IMR-90 (cell line): ENCODE measurements at regions not wholly inside any gene's neighbourhood (a gene's known extent, or its start where the extent isn't known, plus 50 kb on each side); places are given as distances from the start of the nearest gene placed in this dataset.

Source experiments
- ATAC-seq: fragments of 200-7000 bp; cut with Tn5 transposase; 2 replicates; pipeline ENCODE4 v1.9.1; 2020; ENCODE audit warnings: low read depth, mild to moderate bottlenecking, moderate library complexity
- BruUV-seq: library from RNA; stranded (reverse); fragments of 400-500 nt; replicated peaks from 2 replicates; lab custom pipeline; 2021; lab: Mats Ljungman, UMichigan
- CTCF ChIA-PET: fragments of 300-600 bp; formaldehyde crosslinking; extraction: SDS; loops from one replicate; lab custom pipeline; 2021; ENCODE audit warnings: antibody characterized with exemption; lab: Yijun Ruan, JAX
- POLR2A ChIA-PET: fragments of 300-600 bp; sonication (Branson Sonifier 250); formaldehyde crosslinking; loops from one replicate; lab custom pipeline; 2022; ENCODE audit warnings: antibody characterized with exemption; ENCODE audit not compliant: unreplicated experiment; lab: Charles Lee
- DNase-seq: peaks from one replicate; pipeline ENCODE4 v3.0.0; 2013
- H2AFZ ChIP-seq: replicated peaks from 2 replicates; pipeline ENCODE3; 2013; ENCODE audit warnings: low read length, mild to moderate bottlenecking; ENCODE audit not compliant: poor library complexity
- H2AK5ac ChIP-seq: 2 replicates; pipeline ENCODE4 v1.6.1; 2013; ENCODE audit warnings: low read depth, low read length, inconsistent platforms
- H2AK9ac ChIP-seq: replicated peaks from 2 replicates; pipeline ENCODE3; 2013; ENCODE audit warnings: mild to moderate bottlenecking, low read depth, low read length, moderate library complexity; ENCODE audit not compliant: poor library complexity
- H2BK120ac ChIP-seq: 2 replicates; pipeline ENCODE4 v1.6.1; 2013; ENCODE audit warnings: low read depth, low read length, inconsistent platforms
- H2BK15ac ChIP-seq: 3 replicates; pipeline ENCODE4 v1.6.1; 2013; ENCODE audit warnings: low read depth, low read length, inconsistent platforms
- H2BK20ac ChIP-seq: 2 replicates; pipeline ENCODE4 v1.6.1; 2013; ENCODE audit warnings: low read depth, mild to moderate bottlenecking, inconsistent platforms, low read length, moderate library complexity
- H2BK5ac ChIP-seq: 2 replicates; pipeline ENCODE4 v1.6.1; 2013; ENCODE audit warnings: mild to moderate bottlenecking, low read depth, low read length, inconsistent platforms; ENCODE audit not compliant: poor library complexity, severe bottlenecking
- H3K14ac ChIP-seq: replicated peaks from 2 replicates; pipeline ENCODE4 v1.6.1; 2013; ENCODE audit warnings: low read depth, low read length, inconsistent platforms
- H3K18ac ChIP-seq: 2 replicates; pipeline ENCODE4 v1.6.1; 2013; ENCODE audit warnings: low read depth, low read length, control low read depth
- H3K23ac ChIP-seq: 2 replicates; pipeline ENCODE4 v1.6.1; 2013; ENCODE audit warnings: low read depth, low read length, inconsistent platforms
- H3K27ac ChIP-seq: 2 replicates; pipeline ENCODE4 v1.5.1; 2013; ENCODE audit warnings: mild to moderate bottlenecking, control low read depth, low read length; ENCODE audit not compliant: insufficient read depth
- H3K27me3 ChIP-seq: 2 replicates; pipeline ENCODE4 v1.6.1; 2013; ENCODE audit warnings: low read length; ENCODE audit not compliant: control insufficient read depth, insufficient read depth
- H3K36me3 ChIP-seq: 2 replicates; pipeline ENCODE4 v1.6.1; 2013; ENCODE audit warnings: low read length, mixed read lengths; ENCODE audit not compliant: control insufficient read depth, insufficient read depth
- H3K4ac ChIP-seq: 2 replicates; pipeline ENCODE4 v1.6.1; 2013; ENCODE audit warnings: low read depth, low read length, inconsistent platforms
- H3K4me1 ChIP-seq: 2 replicates; pipeline ENCODE4 v1.6.1; 2013; ENCODE audit warnings: low read length, mixed read lengths; ENCODE audit not compliant: control insufficient read depth, insufficient read depth
- H3K4me2 ChIP-seq: 2 replicates; pipeline ENCODE4 v1.6.1; 2013; ENCODE audit warnings: low read depth, mild to moderate bottlenecking, control low read depth, low read length, moderate library complexity
- H3K4me3 ChIP-seq: 2 replicates; pipeline ENCODE4 v1.5.1; 2013; ENCODE audit warnings: low read depth, mild to moderate bottlenecking, control low read depth, low read length, moderate library complexity; ENCODE audit not compliant: insufficient read depth
- H3K56ac ChIP-seq: 2 replicates; pipeline ENCODE4 v1.6.1; 2013; ENCODE audit warnings: low read length, inconsistent platforms; ENCODE audit not compliant: insufficient read depth; ENCODE audit errors: extremely low read depth
- H3K79me1 ChIP-seq, 2 experiments: 2 replicates each; pipeline ENCODE4 v1.6.1; 2013; ENCODE audit warnings: low read length in 2 of 2, inconsistent platforms in 1 of 2, low read depth in 1 of 2
- H3K9ac ChIP-seq: 2 replicates; pipeline ENCODE4 v1.6.1; 2013; ENCODE audit warnings: low read depth, low read length, control low read depth
- H3K9me1 ChIP-seq: 2 replicates; pipeline ENCODE4 v1.6.1; 2013; ENCODE audit warnings: low read length, inconsistent platforms; ENCODE audit not compliant: insufficient read depth
- H3K9me3 ChIP-seq: 2 replicates; pipeline ENCODE4 v1.6.1; 2013; ENCODE audit warnings: low read length; ENCODE audit not compliant: control insufficient read depth, insufficient read depth
- H4K20me1 ChIP-seq: 2 replicates; pipeline ENCODE4 v1.6.1; 2013; ENCODE audit warnings: low read length, inconsistent platforms; ENCODE audit not compliant: insufficient read depth
- H4K5ac ChIP-seq: 2 replicates; pipeline ENCODE4 v1.6.1; 2013; ENCODE audit warnings: mild to moderate bottlenecking, low read depth, low read length, control low read depth
- H4K8ac ChIP-seq, 2 experiments: 2 replicates each; pipeline ENCODE4 v1.6.1; 2013; ENCODE audit warnings: low read depth in 2 of 2, low read length in 2 of 2, control low read depth in 1 of 2, inconsistent platforms in 1 of 2
- H4K91ac ChIP-seq: 2 replicates; pipeline ENCODE4 v1.6.1; 2013; ENCODE audit warnings: low read depth, low read length, inconsistent platforms; ENCODE audit not compliant: insufficient read depth
- FOS ChIP-seq: fragments of 150-350 bp; IDR thresholded peaks from 2 replicates; pipeline ENCODE4 v1.6.1; 2016; ENCODE audit warnings: low read depth, low read length
- WGBS, 2 experiments: methylation state at CpG; one replicate each; pipeline versions ENCODE4 v1.1.5 to v1.1.7; 2013; ENCODE audit warnings: missing lambda C conversion rate in 2 of 2; ENCODE audit not compliant: insufficient read length in 1 of 2; ENCODE audit errors: extremely low coverage in 2 of 2; 5-methylcytosine and 5-hydroxymethylcytosine counted together
- dilution Hi-C: fragments of 300-500 bp; cut with HindIII; formaldehyde crosslinking; loops from one replicate; pipeline ENCODE4 v1.14.3; 2018; ENCODE audit warnings: low sequenced_read_pairs; ENCODE audit not compliant: unreplicated experiment
- in situ Hi-C: fragments of 300-500 bp; cut with MboI; formaldehyde crosslinking; loops from 3 replicates; pipeline ENCODE4 v1.14.3; 2019; ENCODE audit warnings: low sequenced_read_pairs, inconsistent platforms, mixed read lengths
- intact Hi-C: fragments of 100-400 bp; cut with micrococcal nuclease; formaldehyde crosslinking; loops from 2 replicates; pipeline ENCODE4 v1.10.0; 2022

DNA sequence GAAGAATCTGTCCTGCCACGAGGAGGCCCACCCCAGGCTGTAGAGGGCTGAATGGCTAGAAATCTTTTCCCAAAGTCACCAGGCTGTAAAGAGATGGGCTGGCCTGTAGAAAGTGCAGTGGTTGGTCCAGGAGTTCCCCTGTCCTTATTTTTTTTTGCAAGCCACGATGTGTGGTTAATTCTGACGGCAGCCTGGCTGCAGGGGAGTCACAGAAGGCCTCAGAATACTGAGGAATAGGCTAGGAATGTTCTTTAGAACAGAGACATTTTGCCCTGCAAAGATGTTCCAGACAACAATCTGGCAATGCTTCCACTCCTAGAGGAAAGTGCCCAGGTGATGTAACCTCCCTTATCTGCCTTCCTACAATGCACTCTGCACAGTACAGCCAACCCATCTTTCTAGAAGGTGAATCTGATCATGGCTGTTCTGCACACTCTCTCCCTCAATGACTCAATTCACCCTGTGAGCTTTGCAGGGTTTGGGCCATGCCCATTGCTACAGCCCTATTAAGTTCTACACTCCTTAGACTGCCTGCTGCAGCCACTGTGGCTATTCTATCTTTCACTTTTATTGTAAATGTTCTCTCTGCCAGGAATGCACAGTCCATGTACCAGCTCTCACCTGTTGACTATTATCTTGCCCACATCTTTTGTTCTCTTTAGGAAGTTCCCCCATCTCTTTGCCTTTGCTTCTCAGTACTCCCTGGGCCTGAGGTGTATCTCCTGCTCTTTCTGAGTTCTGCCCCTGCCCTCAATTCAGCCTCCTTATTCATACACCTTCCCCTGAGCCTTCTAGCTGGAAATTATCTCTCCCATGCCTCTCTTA lies 377.8 kb upstream of the CLINT1 start:
- ATAC-seq = no peak
- H2BK120ac ChIP-seq = no peak overlapping the region
- H3K9ac ChIP-seq = no peak overlapping the region
- H3K9me3 ChIP-seq = no peaks in the 10 kb centered on the region
- H3K4me3 ChIP-seq = no peak overlapping the region
- H4K20me1 ChIP-seq = no peaks in the 10 kb centered on the region
- H2AK5ac ChIP-seq = no peak overlapping the region
- no peak overlapping the region for H3K56ac ChIP-seq
- in situ Hi-C loops (no loop called here), dilution Hi-C loops (no loop called here), intact Hi-C loops (no loop called here)
- WGBS, 2 experiments = no CpG with 5 or more reads among the region's 3 CpGs
- no peak overlapping the region for H3K27ac ChIP-seq
- H4K91ac ChIP-seq = no peak overlapping the region
- no peak overlapping the region for H2BK20ac ChIP-seq
- no peak overlapping the region for H2BK15ac ChIP-seq
- H4K8ac ChIP-seq = no peak overlapping the region
- no peak overlapping the region for H2AFZ ChIP-seq
- CTCF ChIA-PET = no interaction called here
- no peak overlapping the region for H2AK9ac ChIP-seq
- no peak overlapping the region for H3K4me2 ChIP-seq
- H3K9me1 ChIP-seq = no peaks in the 10 kb centered on the region
- POLR2A ChIA-PET = no interaction called here
- DNase-seq = no peak
- no peak overlapping the region for H4K5ac ChIP-seq
- no peak overlapping the region for H3K14ac ChIP-seq
- H3K4me1 ChIP-seq = no peaks in the 10 kb centered on the region
- H3K4ac ChIP-seq = no peak overlapping the region
- no peaks in the 10 kb centered on the region for H3K36me3 ChIP-seq
- no peak overlapping the region for H2BK5ac ChIP-seq
- H3K18ac ChIP-seq = no peak overlapping the region
- no peaks in the 10 kb centered on the region for H3K27me3 ChIP-seq
- no peak for TF ChIP-seq FOS
- no peaks in the 10 kb centered on the region for H3K79me1 ChIP-seq
- no TSS peak for BruUV-seq
- H3K23ac ChIP-seq = no peak overlapping the region
